IMR-90 (cell line): ENCODE measurements at regions not wholly inside any gene's neighbourhood (a gene's known extent, or its start where the extent isn't known, plus 50 kb on each side); places are given as distances from the start of the nearest gene placed in this dataset.

ENCODE experiments used
- ATAC-seq: fragments of 200-7000 bp; cut with Tn5 transposase; 2 replicates; pipeline ENCODE4 v1.9.1; 2020; ENCODE audit warnings: low read depth, mild to moderate bottlenecking, moderate library complexity
- BruUV-seq: library from RNA; stranded (reverse); fragments of 400-500 nt; replicated peaks from 2 replicates; lab custom pipeline; 2021; lab: Mats Ljungman, UMichigan
- CTCF ChIA-PET: fragments of 300-600 bp; formaldehyde crosslinking; extraction: SDS; loops from one replicate; lab custom pipeline; 2021; ENCODE audit warnings: antibody characterized with exemption; lab: Yijun Ruan, JAX
- POLR2A ChIA-PET: fragments of 300-600 bp; sonication (Branson Sonifier 250); formaldehyde crosslinking; loops from one replicate; lab custom pipeline; 2022; ENCODE audit warnings: antibody characterized with exemption; ENCODE audit not compliant: unreplicated experiment; lab: Charles Lee
- DNase-seq: peaks from one replicate; pipeline ENCODE4 v3.0.0; 2013
- H2AFZ ChIP-seq: replicated peaks from 2 replicates; pipeline ENCODE3; 2013; ENCODE audit warnings: low read length, mild to moderate bottlenecking; ENCODE audit not compliant: poor library complexity
- H2AK5ac ChIP-seq: 2 replicates; pipeline ENCODE4 v1.6.1; 2013; ENCODE audit warnings: low read depth, low read length, inconsistent platforms
- H2AK9ac ChIP-seq: replicated peaks from 2 replicates; pipeline ENCODE3; 2013; ENCODE audit warnings: mild to moderate bottlenecking, low read depth, low read length, moderate library complexity; ENCODE audit not compliant: poor library complexity
- H2BK120ac ChIP-seq: 2 replicates; pipeline ENCODE4 v1.6.1; 2013; ENCODE audit warnings: low read depth, low read length, inconsistent platforms
- H2BK15ac ChIP-seq: 3 replicates; pipeline ENCODE4 v1.6.1; 2013; ENCODE audit warnings: low read depth, low read length, inconsistent platforms
- H2BK20ac ChIP-seq: 2 replicates; pipeline ENCODE4 v1.6.1; 2013; ENCODE audit warnings: low read depth, mild to moderate bottlenecking, inconsistent platforms, low read length, moderate library complexity
- H2BK5ac ChIP-seq: 2 replicates; pipeline ENCODE4 v1.6.1; 2013; ENCODE audit warnings: mild to moderate bottlenecking, low read depth, low read length, inconsistent platforms; ENCODE audit not compliant: poor library complexity, severe bottlenecking
- H3K14ac ChIP-seq: replicated peaks from 2 replicates; pipeline ENCODE4 v1.6.1; 2013; ENCODE audit warnings: low read depth, low read length, inconsistent platforms
- H3K18ac ChIP-seq: 2 replicates; pipeline ENCODE4 v1.6.1; 2013; ENCODE audit warnings: low read depth, low read length, control low read depth
- H3K23ac ChIP-seq: 2 replicates; pipeline ENCODE4 v1.6.1; 2013; ENCODE audit warnings: low read depth, low read length, inconsistent platforms
- H3K27ac ChIP-seq: 2 replicates; pipeline ENCODE4 v1.5.1; 2013; ENCODE audit warnings: mild to moderate bottlenecking, control low read depth, low read length; ENCODE audit not compliant: insufficient read depth
- H3K27me3 ChIP-seq: 2 replicates; pipeline ENCODE4 v1.6.1; 2013; ENCODE audit warnings: low read length; ENCODE audit not compliant: control insufficient read depth, insufficient read depth
- H3K36me3 ChIP-seq: 2 replicates; pipeline ENCODE4 v1.6.1; 2013; ENCODE audit warnings: low read length, mixed read lengths; ENCODE audit not compliant: control insufficient read depth, insufficient read depth
- H3K4ac ChIP-seq: 2 replicates; pipeline ENCODE4 v1.6.1; 2013; ENCODE audit warnings: low read depth, low read length, inconsistent platforms
- H3K4me1 ChIP-seq: 2 replicates; pipeline ENCODE4 v1.6.1; 2013; ENCODE audit warnings: low read length, mixed read lengths; ENCODE audit not compliant: control insufficient read depth, insufficient read depth
- H3K4me2 ChIP-seq: 2 replicates; pipeline ENCODE4 v1.6.1; 2013; ENCODE audit warnings: low read depth, mild to moderate bottlenecking, control low read depth, low read length, moderate library complexity
- H3K4me3 ChIP-seq: 2 replicates; pipeline ENCODE4 v1.5.1; 2013; ENCODE audit warnings: low read depth, mild to moderate bottlenecking, control low read depth, low read length, moderate library complexity; ENCODE audit not compliant: insufficient read depth
- H3K56ac ChIP-seq: 2 replicates; pipeline ENCODE4 v1.6.1; 2013; ENCODE audit warnings: low read length, inconsistent platforms; ENCODE audit not compliant: insufficient read depth; ENCODE audit errors: extremely low read depth
- H3K79me1 ChIP-seq, 2 experiments: 2 replicates each; pipeline ENCODE4 v1.6.1; 2013; ENCODE audit warnings: low read length in 2 of 2, inconsistent platforms in 1 of 2, low read depth in 1 of 2
- H3K9ac ChIP-seq: 2 replicates; pipeline ENCODE4 v1.6.1; 2013; ENCODE audit warnings: low read depth, low read length, control low read depth
- H3K9me1 ChIP-seq: 2 replicates; pipeline ENCODE4 v1.6.1; 2013; ENCODE audit warnings: low read length, inconsistent platforms; ENCODE audit not compliant: insufficient read depth
- H3K9me3 ChIP-seq: 2 replicates; pipeline ENCODE4 v1.6.1; 2013; ENCODE audit warnings: low read length; ENCODE audit not compliant: control insufficient read depth, insufficient read depth
- H4K20me1 ChIP-seq: 2 replicates; pipeline ENCODE4 v1.6.1; 2013; ENCODE audit warnings: low read length, inconsistent platforms; ENCODE audit not compliant: insufficient read depth
- H4K5ac ChIP-seq: 2 replicates; pipeline ENCODE4 v1.6.1; 2013; ENCODE audit warnings: mild to moderate bottlenecking, low read depth, low read length, control low read depth
- H4K8ac ChIP-seq, 2 experiments: 2 replicates each; pipeline ENCODE4 v1.6.1; 2013; ENCODE audit warnings: low read depth in 2 of 2, low read length in 2 of 2, control low read depth in 1 of 2, inconsistent platforms in 1 of 2
- H4K91ac ChIP-seq: 2 replicates; pipeline ENCODE4 v1.6.1; 2013; ENCODE audit warnings: low read depth, low read length, inconsistent platforms; ENCODE audit not compliant: insufficient read depth
- FOS ChIP-seq: fragments of 150-350 bp; IDR thresholded peaks from 2 replicates; pipeline ENCODE4 v1.6.1; 2016; ENCODE audit warnings: low read depth, low read length
- WGBS, 2 experiments: methylation state at CpG; one replicate each; pipeline versions ENCODE4 v1.1.5 to v1.1.7; 2013; ENCODE audit warnings: missing lambda C conversion rate in 2 of 2; ENCODE audit not compliant: insufficient read length in 1 of 2; ENCODE audit errors: extremely low coverage in 2 of 2; 5-methylcytosine and 5-hydroxymethylcytosine counted together
- dilution Hi-C: fragments of 300-500 bp; cut with HindIII; formaldehyde crosslinking; loops from one replicate; pipeline ENCODE4 v1.14.3; 2018; ENCODE audit warnings: low sequenced_read_pairs; ENCODE audit not compliant: unreplicated experiment
- in situ Hi-C: fragments of 300-500 bp; cut with MboI; formaldehyde crosslinking; loops from 3 replicates; pipeline ENCODE4 v1.14.3; 2019; ENCODE audit warnings: low sequenced_read_pairs, inconsistent platforms, mixed read lengths
- intact Hi-C: fragments of 100-400 bp; cut with micrococcal nuclease; formaldehyde crosslinking; loops from 2 replicates; pipeline ENCODE4 v1.10.0; 2022

DNA sequence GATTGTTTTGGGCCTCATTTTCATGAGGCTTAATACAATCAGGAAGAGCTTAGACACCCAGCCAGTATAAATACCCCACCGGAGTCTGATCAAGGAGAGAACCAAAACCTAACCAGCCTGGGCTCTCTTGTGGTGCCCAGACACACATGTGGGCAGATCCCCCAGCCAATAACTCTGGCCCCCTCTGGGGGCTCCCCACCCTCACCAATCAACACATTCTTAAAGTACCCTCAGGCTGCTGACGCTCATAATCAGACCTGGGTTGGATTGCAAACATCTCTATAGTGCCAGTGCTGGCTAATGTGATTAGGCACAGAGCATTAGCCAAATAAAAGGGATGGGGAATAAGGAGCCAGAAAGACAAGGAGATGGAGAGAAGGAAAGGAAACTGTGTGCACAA is 329.6 kb downstream of the BCL11A start:
- no peak overlapping the region for H2BK5ac ChIP-seq
- H2BK120ac ChIP-seq = no peak overlapping the region
- no peak overlapping the region for H2BK15ac ChIP-seq
- H3K9ac ChIP-seq = no peak overlapping the region
- no peak overlapping the region for H2AFZ ChIP-seq
- no peak overlapping the region for H3K4me2 ChIP-seq
- no peak overlapping the region for H3K4ac ChIP-seq
- no peaks in the 10 kb centered on the region; the same call in 1 of the 2 replicates for H3K9me3 ChIP-seq
- H3K36me3 ChIP-seq = no peaks in the 10 kb centered on the region
- no peak overlapping the region for H3K27ac ChIP-seq
- no peak overlapping the region for H2BK20ac ChIP-seq
- no peak for TF ChIP-seq FOS
- no peak overlapping the region for H4K8ac ChIP-seq
- H3K79me1 ChIP-seq = no peaks in the 10 kb centered on the region
- no peaks in the 10 kb centered on the region for H3K4me1 ChIP-seq
- no peak overlapping the region for H2AK5ac ChIP-seq
- no peak overlapping the region for H3K23ac ChIP-seq
- no peak overlapping the region for H3K56ac ChIP-seq
- in situ Hi-C loops (no loop called here), dilution Hi-C loops (no loop called here), intact Hi-C loops (no loop called here)
- H3K18ac ChIP-seq = no peak overlapping the region
- no peaks in the 10 kb centered on the region for H3K9me1 ChIP-seq
- no peak for ATAC-seq
- H4K91ac ChIP-seq = no peak overlapping the region
- no TSS peak for BruUV-seq
- DNase-seq = no peak
- H4K5ac ChIP-seq = no peak overlapping the region
- CTCF ChIA-PET = no interaction called here
- no CpG with 5 or more reads among the region's 2 CpGs for WGBS, 2 experiments
- no peak overlapping the region for H3K4me3 ChIP-seq
- POLR2A ChIA-PET = no interaction called here
- no peaks in the 10 kb centered on the region for H4K20me1 ChIP-seq
- H3K14ac ChIP-seq = no peak overlapping the region
- H3K27me3 ChIP-seq = no peaks in the 10 kb centered on the region
- no peak overlapping the region for H2AK9ac ChIP-seq
